ENCODE measurements at regions not wholly inside any gene's neighbourhood (a gene's known extent, or its start where the extent isn't known, plus 50 kb on each side); places are given as distances from the start of the nearest gene placed in this dataset.
"Not testable (repeated sequence)": the region's sequence is repeated elsewhere in the genome, so short reads cannot be mapped to it uniquely, and the experiment has no call there.

- no peak for DNase-seq
Observed at GRCh38 chr5:30341466-30341865, 852.0 kb upstream of the CDH6 start.

GRCh38 chr5:30337084-30337573 is 856.4 kb upstream of the CDH6 start:
- DNase-seq, result no peak

- DNase-seq, result no peak
Observed at GRCh38 chr5:30331534-30331933, 862.0 kb upstream of the CDH6 start.

GRCh38 chr5:30325795-30326194 is 867.7 kb upstream of the CDH6 start:
- DNase-seq, result no peak

GRCh38 chr5:30324083-30324482 is 869.4 kb upstream of the CDH6 start:
- no peak for DNase-seq

- no peak for DNase-seq
Observed at GRCh38 chr5:30287890-30288289, 905.6 kb upstream of the CDH6 start.

GRCh38 chr5:30279237-30279636 is 914.2 kb upstream of the CDH6 start:
- no peak for DNase-seq

- DNase-seq, result no peak
Observed at GRCh38 chr5:30267026-30267425, 926.5 kb upstream of the CDH6 start.

GRCh38 chr5:30239331-30240022 is 954.0 kb upstream of the CDH6 start:
- no peak for DNase-seq

GRCh38 chr5:30237189-30237588 is 956.3 kb upstream of the CDH6 start:
- DNase-seq, result no peak

- DNase-seq, result no peak
Observed at GRCh38 chr5:30209755-30210154, 983.7 kb upstream of the CDH6 start.

GRCh38 chr5:30197662-30198061 is 995.8 kb upstream of the CDH6 start:
- no peak for DNase-seq

- no peak for DNase-seq
Observed at GRCh38 chr5:30195036-30195435, 998.5 kb upstream of the CDH6 start.

- no peak for DNase-seq
Observed at GRCh38 chr5:30194595-30194994, 998.9 kb upstream of the CDH6 start.

GRCh38 chr5:30183795-30184194 is 1009.7 kb upstream of the CDH6 start:
- no peak for DNase-seq

GRCh38 chr5:30156156-30156555 is 1037.3 kb upstream of the CDH6 start:
- no peak for DNase-seq

- DNase-seq, result no peak
Observed at GRCh38 chr5:30152431-30152830, 1041.1 kb upstream of the CDH6 start.

GRCh38 chr5:30150231-30150630 is 1043.3 kb upstream of the CDH6 start:
- no peak for DNase-seq

- DNase-seq, result no peak
Observed at GRCh38 chr5:30149526-30149925, 1044.0 kb upstream of the CDH6 start.

GRCh38 chr5:30147976-30148375 is 1045.5 kb upstream of the CDH6 start:
- DNase-seq, result no peak

- not testable (repeated sequence) for DNase-seq
Observed at GRCh38 chr5:30144059-30144458, 1049.4 kb upstream of the CDH6 start.

- no peak for DNase-seq
Observed at GRCh38 chr5:30142432-30142831, 1051.1 kb upstream of the CDH6 start.

GRCh38 chr5:30121043-30121442 is 1072.4 kb upstream of the CDH6 start:
- DNase-seq, result no peak

GRCh38 chr5:30117135-30117534 is 1076.4 kb upstream of the CDH6 start:
- DNase-seq, result no peak

GRCh38 chr5:30113542-30113941 is 1079.9 kb upstream of the CDH6 start:
- no peak for DNase-seq

Measured in MV-4-11 (cell line).